Right atrium auricular region (tissue), 2 donors: ENCODE measurements at regions not wholly inside any gene's neighbourhood (a gene's known extent, or its start where the extent isn't known, plus 50 kb on each side); places are given as distances from the start of the nearest gene placed in this dataset.

Experiments used
- DNase-seq: peaks from one replicate; pipeline ENCODE4 v3.0.0-alpha.2; 2019; ENCODE audit warnings: low spot score
- H3K27ac ChIP-seq, 2 donors: fragments of 200-600 bp; sonication (generic); 1 replicate in 1 of 2; 2 replicates in 1 of 2; pipeline ENCODE4 v1.5.1; 2016 to 2019
- H3K27me3 ChIP-seq, 2 donors: fragments of 200-600 bp; sonication (generic); one replicate each; pipeline versions ENCODE4 v1.5.1 to v1.6.0; 2017 to 2019
- H3K36me3 ChIP-seq: fragments of 200-600 bp; sonication (generic); one replicate; pipeline ENCODE4 v1.5.1; 2016
- H3K4me1 ChIP-seq, 2 donors: fragments of 200-600 bp; sonication (generic); one replicate each; pipeline versions ENCODE4 v1.5.1 to v1.6.0; 2017 to 2019
- H3K4me3 ChIP-seq, 2 donors: fragments of 200-600 bp; sonication (generic); 1 replicate in 1 of 2; 2 replicates in 1 of 2; pipeline ENCODE4 v1.5.1; 2017 to 2019; ENCODE audit warnings: mild to moderate bottlenecking in 1 of 2, moderate library complexity in 1 of 2
- H3K9me3 ChIP-seq, 2 donors: fragments of 200-600 bp; sonication (generic); one replicate each; pipeline ENCODE4 v1.5.1; 2019
- CTCF ChIP-seq, 2 donors: fragments of 200-600 bp; sonication (generic); IDR thresholded peaks; one replicate each; pipeline ENCODE4 v1.5.1; 2019; ENCODE audit warnings: antibody characterized with exemption in 2 of 2

GRCh38 chr3:152733584-152734119, 101.3 kb upstream of the P2RY1 start:
- no peak for TF ChIP-seq CTCF (IDR thresholded peaks at IDR 0.05)
- Histone ChIP-seq H3K36me3 (no peaks in the 10 kb centered on the region), H3K9me3 (no peaks in the 10 kb centered on the region), H3K4me3 (no peak overlapping the region), H3K4me1 (no peaks in the 10 kb centered on the region), H3K27ac (no peak overlapping the region), H3K27me3 (no peaks in the 10 kb centered on the region)
- DNase-seq = no peak

GRCh38 chr3:152737021-152737908, 97.7 kb upstream of the P2RY1 start:
- no peak for DNase-seq

GRCh38 chr3:152738656-152739055, 96.3 kb upstream of the P2RY1 start:
- Histone ChIP-seq H3K9me3 (no peaks in the 10 kb centered on the region), H3K27me3 (no peaks in the 10 kb centered on the region), H3K4me1 (no peaks in the 10 kb centered on the region), H3K36me3 (no peaks in the 10 kb centered on the region), H3K27ac (no peak overlapping the region), H3K4me3 (no peak overlapping the region)
- DNase-seq = no peak
- no peak for TF ChIP-seq CTCF (IDR thresholded peaks at IDR 0.05)

More at GRCh38 chr3:152737021-152737908, 97.7 kb upstream of the P2RY1 start:
- Histone ChIP-seq H3K36me3 (no peaks in the 10 kb centered on the region), H3K9me3 (no peaks in the 10 kb centered on the region), H3K4me3 (no peak overlapping the region), H3K4me1 (no peaks in the 10 kb centered on the region), H3K27ac (no peak overlapping the region), H3K27me3 (no peaks in the 10 kb centered on the region)
- TF ChIP-seq CTCF (IDR thresholded peaks at IDR 0.05) = no peak

- Histone ChIP-seq H3K9me3 (no peaks in the 10 kb centered on the region), H3K27ac (no peak overlapping the region), H3K27me3 (no peaks in the 10 kb centered on the region), H3K4me3 (no peak overlapping the region), H3K36me3 (no peaks in the 10 kb centered on the region), H3K4me1 (no peaks in the 10 kb centered on the region)
- no peak for TF ChIP-seq CTCF (IDR thresholded peaks at IDR 0.05)
- DNase-seq = no peak
Observed at GRCh38 chr3:152742368-152743347, 92.3 kb upstream of the P2RY1 start.

- Histone ChIP-seq H3K27ac (no peak overlapping the region), H3K4me3 (no peak overlapping the region), H3K4me1 (no peaks in the 10 kb centered on the region), H3K27me3 (no peaks in the 10 kb centered on the region), H3K9me3 (peaks cover 0 to 3% of the 10 kb centered on the region in 2 donors), H3K36me3 (no peaks in the 10 kb centered on the region)
- DNase-seq = no peak
- TF ChIP-seq CTCF (IDR thresholded peaks at IDR 0.05) = no peak
Observed at GRCh38 chr3:152745646-152746045, 89.3 kb upstream of the P2RY1 start.
